ENCODE measurements at regions not wholly inside any gene's neighbourhood (a gene's known extent, or its start where the extent isn't known, plus 50 kb on each side); places are given as distances from the start of the nearest gene placed in this dataset.

GRCh38 chr6:44044154-44044539 is 83.1 kb downstream of the MRPL14 start (continued):
- TF ChIP-seq SOX5 (CRISPR knock-in tag; IDR thresholded peaks at IDR 0.05; ENCODE audit: borderline replicate concordance) (peak; percentile 10; the same call in 1 of the 2 replicates), SIN3A (IDR thresholded peaks at IDR 0.05; ENCODE audit: borderline replicate concordance, low read depth, low read length) (no peak), ZNF276 (CRISPR knock-in tag; IDR thresholded peaks at IDR 0.05; ENCODE audit: low read depth) (no peak), USF2 (IDR thresholded peaks at IDR 0.05; ENCODE audit: low read depth, low read length) (0 out of 2 replicates have a peak, but pooled peaks have one; percentile 17), USF2 (CRISPR knock-in tag; IDR thresholded peaks at IDR 0.05; ENCODE audit: borderline replicate concordance) (no peak), TFE3 (CRISPR knock-in tag; IDR thresholded peaks at IDR 0.05) (peak; percentile 56; the same call in 1 of the 2 replicates), ZNF335 (CRISPR knock-in tag; IDR thresholded peaks at IDR 0.05) (peak; percentile 70; the same call in 1 of the 2 replicates)
